AG09319 (cell line): ENCODE measurements at regions not wholly inside any gene's neighbourhood (a gene's known extent, or its start where the extent isn't known, plus 50 kb on each side); places are given as distances from the start of the nearest gene placed in this dataset.

ENCODE experiments used
- DNase-seq: peaks from one replicate; pipeline ENCODE4 v3.0.0-alpha.2; 2010; ENCODE audit warnings: low read depth; ENCODE audit errors: extremely low read depth
- CTCF ChIP-seq: IDR thresholded peaks from 2 replicates; pipeline ENCODE4 v1.5.1; 2011; ENCODE audit warnings: low read depth, mild to moderate bottlenecking, inconsistent platforms, low read length, moderate library complexity

DNA sequence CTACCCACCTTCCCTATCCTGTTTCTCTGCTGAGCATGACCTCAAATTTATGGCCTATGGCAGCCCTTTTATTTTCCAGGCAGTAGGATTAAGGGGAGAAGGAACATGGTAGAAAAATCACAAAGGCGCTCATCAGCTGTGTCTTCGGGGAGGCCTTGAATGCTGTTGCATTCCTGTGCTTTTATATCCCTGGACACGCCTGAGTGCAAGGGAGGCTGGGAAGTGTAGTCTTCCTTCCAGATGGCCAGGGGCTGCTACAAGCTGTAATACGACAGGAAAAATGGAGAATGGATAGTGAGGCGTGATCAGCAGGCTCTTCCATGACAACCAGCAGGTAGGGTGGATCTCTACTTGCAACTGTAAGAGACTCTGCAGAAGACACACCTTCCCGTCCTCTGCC, 210.9 kb upstream of the GGTLC1 start:
- no peak for DNase-seq
- TF ChIP-seq CTCF, result no peak

DNA sequence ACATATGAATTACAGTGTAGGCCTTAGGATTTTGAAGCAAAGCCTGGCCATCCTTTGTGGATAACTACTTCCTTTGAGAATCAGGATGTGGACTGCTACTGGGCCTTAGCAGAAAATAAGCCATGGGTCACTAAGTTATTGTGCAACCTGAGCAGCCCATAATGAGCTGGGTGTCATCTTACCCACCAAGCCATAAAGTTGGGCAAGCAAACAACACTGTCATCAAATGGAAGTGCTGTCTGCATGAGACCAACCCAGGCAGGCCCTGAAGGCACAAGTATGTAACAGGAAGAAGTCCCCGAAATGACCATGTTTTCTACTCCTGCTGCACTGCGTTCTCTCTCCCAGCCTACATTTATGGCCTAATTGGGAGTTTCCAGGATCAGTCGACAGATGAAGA, 205.6 kb upstream of the GGTLC1 start:
- no peak for DNase-seq
- TF ChIP-seq CTCF, result no peak

GRCh38 chr20:24190905-24191304, 202.3 kb upstream of the GGTLC1 start:
- TF ChIP-seq CTCF, result no peak
- DNase-seq, result no peak

DNA sequence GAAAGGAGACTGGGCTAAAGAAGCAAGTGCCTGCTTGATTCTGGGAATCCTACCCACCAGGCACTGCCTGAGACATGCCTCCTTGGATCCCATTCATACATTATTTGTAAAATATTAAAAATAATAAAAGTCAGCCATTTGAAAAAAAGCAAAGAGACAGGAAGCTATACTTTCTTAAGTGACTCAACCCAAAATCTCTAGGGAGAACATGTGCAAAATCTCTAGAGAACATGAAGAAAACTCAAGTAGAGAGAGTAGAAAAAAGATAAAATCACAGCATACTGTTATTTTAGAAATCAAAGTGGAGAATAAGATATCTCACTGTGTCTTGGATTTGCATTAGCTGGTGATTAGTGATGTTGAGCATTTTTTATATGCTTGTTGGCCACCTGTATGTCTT, 197.2 kb upstream of the GGTLC1 start:
- no peak for TF ChIP-seq CTCF
- no peak for DNase-seq

- no peak for TF ChIP-seq CTCF
- DNase-seq, result no peak
Measured at GRCh38 chr20:24181151-24181550, 192.6 kb upstream of the GGTLC1 start.

GRCh38 chr20:24169256-24169655, 180.7 kb upstream of the GGTLC1 start:
- TF ChIP-seq CTCF, result no peak

DNA sequence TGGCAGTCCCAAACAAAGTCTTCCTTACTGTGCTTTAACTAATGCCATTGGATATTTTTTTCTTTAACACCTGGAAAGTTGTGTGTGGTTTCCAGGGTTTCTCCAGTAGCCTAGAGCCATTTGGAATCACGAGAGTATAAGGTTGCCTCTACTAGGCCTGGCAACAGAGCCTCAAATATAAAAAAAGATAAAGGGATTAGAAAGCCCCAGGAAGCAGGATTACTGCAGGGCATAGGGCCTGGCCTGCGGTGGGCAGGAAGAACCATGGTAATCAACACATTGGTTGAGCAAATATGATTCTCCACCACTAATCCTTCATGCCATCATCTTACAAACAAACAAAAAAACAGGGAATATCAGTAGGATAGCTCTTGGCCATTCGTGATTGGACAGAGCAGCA, 177.8 kb upstream of the GGTLC1 start:
- DNase-seq, result no peak
- TF ChIP-seq CTCF, result no peak

More at GRCh38 chr20:24169256-24169655, 180.7 kb upstream of the GGTLC1 start:
- DNase-seq, result no peak

DNA sequence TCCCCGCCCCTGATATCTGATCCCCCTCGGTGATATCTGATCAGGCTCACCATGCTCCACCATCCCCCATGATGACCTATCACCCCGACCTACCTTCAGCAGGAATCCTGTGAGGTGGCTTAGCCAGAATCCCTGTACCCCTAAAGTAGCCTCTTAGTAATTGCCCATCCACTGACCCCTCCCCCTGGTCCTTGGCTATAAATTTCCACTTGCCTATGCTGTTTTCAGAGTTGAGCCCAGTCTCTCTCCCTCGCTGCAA, 177.5 kb upstream of the GGTLC1 start:
- no peak for DNase-seq
- no peak for TF ChIP-seq CTCF
